PC-9 (cell line): ENCODE measurements at regions not wholly inside any gene's neighbourhood (a gene's known extent, or its start where the extent isn't known, plus 50 kb on each side); places are given as distances from the start of the nearest gene placed in this dataset.

ENCODE experiments used
- EZH2 ChIP-seq: fragments of 200-600 bp; sonication (generic); IDR thresholded peaks from 2 replicates; pipeline ENCODE4 v1.8.0; 2017; ENCODE audit warnings: antibody characterized with exemption, low read depth
- TF ChIP-seq, protein P1 (sequence below): fragments of 200-600 bp; sonication (generic); conservative IDR thresholded peaks from 2 replicates; pipeline ENCODE4 v1.6.1; 2017; ENCODE audit warnings: mixed run types, antibody characterized with exemption, mild to moderate bottlenecking, moderate library complexity

DNA sequence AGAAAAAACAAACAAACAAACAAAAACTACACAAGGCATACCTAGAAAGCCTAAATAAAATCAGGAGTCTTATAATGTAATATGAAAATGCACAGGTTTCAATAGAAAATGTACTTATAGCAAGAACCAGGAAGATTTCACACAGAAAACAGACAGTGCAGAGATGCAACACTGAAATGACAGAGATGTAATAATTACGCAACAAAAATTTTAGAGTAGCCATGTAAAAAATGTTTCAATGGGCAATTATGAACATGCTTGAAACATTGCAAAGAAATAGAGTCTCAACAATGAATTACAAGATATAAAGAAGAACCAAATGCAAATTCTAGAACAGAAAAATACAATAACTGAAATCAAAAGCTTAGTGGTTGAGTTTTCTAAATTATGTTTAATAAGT lies 405.9 kb downstream of the PLK2 start:
- TF ChIP-seq, protein P1, sequence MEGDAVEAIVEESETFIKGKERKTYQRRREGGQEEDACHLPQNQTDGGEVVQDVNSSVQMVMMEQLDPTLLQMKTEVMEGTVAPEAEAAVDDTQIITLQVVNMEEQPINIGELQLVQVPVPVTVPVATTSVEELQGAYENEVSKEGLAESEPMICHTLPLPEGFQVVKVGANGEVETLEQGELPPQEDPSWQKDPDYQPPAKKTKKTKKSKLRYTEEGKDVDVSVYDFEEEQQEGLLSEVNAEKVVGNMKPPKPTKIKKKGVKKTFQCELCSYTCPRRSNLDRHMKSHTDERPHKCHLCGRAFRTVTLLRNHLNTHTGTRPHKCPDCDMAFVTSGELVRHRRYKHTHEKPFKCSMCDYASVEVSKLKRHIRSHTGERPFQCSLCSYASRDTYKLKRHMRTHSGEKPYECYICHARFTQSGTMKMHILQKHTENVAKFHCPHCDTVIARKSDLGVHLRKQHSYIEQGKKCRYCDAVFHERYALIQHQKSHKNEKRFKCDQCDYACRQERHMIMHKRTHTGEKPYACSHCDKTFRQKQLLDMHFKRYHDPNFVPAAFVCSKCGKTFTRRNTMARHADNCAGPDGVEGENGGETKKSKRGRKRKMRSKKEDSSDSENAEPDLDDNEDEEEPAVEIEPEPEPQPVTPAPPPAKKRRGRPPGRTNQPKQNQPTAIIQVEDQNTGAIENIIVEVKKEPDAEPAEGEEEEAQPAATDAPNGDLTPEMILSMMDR, result no peak
- no peak for TF ChIP-seq EZH2
